Ramos (cell line): ENCODE measurements at regions not wholly inside any gene's neighbourhood (a gene's known extent, or its start where the extent isn't known, plus 50 kb on each side); places are given as distances from the start of the nearest gene placed in this dataset.
"Not testable (repeated sequence)": the region's sequence is repeated elsewhere in the genome, so short reads cannot be mapped to it uniquely, and the experiment has no call there.

ENCODE experiments used
- in situ Hi-C: fragments of 300-500 bp; cut with MboI; formaldehyde crosslinking; loops from one replicate; pipeline ENCODE4 v1.14.3; 2022; ENCODE audit warnings: low sequenced_read_pairs; ENCODE audit not compliant: unreplicated experiment

DNA sequence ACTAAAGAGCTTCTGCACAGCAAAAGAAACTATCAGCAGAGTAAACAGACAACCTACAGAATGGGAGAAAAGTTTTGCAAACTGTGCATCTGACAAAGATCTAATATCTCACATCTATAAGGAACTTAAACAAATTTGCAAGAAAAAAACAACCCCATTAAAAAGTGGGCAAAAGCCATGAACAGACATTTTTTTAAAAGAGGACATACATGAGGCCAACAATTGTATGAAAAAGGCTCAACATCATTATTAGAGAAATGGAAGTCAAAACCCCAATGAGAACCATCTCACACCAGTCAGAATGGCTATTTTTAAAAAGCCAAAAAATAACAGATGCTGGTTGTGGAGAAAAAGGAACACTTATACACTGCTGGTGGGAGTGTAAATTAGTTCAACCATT, 483.8 kb downstream of the ADCYAP1 start:
- in situ Hi-C loops: not testable (repeated sequence)

DNA sequence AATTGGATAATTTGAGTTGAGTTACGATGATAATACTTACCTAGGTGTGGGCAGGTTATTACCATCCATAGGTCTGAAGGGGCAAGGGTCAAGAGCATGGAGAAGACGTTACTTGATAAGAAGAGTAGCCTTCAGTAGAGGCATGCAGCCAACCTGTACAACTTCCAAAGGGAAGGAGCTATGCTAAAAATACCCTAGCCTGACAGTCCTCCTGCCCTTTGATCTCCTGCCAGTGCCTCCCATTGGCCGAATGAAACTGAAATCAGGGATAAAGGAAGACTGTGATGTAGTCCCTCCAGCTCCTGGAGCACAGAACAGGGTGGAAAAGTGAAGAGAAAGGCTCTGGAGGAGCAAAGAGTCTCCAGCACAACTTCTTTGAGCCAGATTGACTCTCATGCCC, 487.4 kb downstream of the ADCYAP1 start:
- in situ Hi-C loops: no loop called here

DNA sequence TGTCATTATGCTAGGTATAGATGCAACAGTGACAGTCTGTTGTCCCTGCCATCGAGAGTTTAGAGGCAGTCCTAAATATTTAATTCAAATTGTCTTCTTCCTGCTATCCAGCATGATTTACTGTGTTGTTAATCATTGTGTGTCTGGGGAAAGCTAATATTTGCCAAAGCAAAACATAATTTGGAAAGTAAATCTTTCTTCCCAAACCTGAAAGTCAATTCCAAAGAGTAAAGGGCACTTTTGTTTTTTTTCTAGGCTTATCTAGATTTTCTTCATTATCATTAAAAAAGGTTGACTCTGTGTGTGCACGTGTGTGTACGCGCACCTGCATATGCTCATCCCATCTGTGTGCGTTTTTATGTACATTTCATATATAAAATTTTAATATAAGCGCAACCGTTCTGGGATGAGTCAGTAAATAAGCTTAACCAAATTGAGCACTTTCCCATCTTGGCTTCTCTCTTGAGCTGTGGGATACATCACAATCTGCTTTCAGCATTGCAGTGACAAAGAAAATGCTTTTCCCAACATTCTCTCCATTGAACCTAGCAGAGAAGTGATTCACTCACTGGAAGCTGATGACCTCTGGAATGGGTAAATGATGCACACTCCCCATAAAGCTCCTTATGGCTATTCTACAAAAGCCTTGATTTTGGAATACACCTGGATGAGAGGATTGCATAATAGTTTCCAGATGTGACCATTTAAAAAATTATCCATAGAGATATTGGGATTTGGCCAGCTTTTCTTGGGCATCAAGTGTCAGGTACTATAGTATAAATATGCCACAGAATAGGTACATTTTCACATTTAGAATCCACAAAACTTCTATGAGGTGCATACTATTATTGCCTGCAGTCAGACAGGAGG, 488.4 kb downstream of the ADCYAP1 start:
- in situ Hi-C loops: no loop called here

DNA sequence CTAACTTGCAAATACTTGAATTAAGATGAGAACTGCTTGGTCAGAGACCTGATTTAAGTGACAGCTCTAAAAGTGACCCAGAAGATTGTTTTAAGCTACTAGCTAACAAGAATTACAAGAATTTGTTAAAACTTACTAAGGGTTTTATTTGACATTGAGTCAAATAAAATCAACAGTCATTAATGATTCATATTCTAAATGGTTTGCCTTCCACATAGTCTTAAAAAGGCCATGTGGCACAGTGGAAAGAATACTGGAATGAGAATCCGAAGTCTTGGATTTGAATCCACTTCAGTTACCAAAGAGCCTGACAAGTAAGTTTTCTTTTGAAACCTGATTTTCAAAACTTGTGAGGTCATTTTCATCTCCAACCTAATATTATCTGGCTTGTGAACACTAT, 489.3 kb downstream of the ADCYAP1 start:
- in situ Hi-C loops: no loop called here

DNA sequence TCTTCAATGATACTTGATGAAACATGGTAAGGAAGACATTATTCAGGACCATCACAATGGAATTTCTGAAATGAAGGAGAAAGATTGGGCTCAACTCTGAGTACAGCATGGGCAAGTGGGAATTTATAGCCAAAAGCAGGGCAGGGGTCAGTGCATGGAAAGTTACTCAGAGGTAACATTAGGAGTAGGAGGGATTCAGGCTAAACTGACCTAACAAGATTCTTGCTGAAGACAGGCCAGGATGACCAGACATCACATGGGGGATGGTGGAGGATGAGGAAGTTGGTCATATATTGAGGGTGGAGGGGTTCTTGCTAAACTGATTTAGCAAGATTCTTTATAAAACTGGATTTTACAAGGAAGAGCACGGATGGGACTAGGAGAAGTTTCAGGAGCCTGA, 489.8 kb downstream of the ADCYAP1 start:
- in situ Hi-C loops: no loop called here

DNA sequence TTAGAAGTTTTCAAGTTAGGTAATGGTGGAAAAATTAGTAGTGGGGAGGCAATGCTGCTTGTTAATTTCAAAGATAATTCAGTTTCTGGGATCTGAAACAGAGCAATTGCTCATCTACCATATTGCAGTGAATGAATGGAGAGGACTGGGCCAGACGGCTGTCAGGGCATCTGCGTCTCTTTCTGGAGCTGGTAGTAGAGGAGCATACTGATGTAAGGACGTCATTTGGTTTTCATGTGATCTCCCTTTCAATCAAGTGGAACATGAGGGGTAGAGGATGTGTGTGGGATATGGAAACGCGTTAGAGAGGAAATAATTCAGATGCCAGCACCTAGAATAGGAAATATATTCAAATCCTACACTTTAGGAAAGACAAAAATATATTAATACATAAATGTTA, 490.3 kb downstream of the ADCYAP1 start:
- in situ Hi-C loops: no loop called here

DNA sequence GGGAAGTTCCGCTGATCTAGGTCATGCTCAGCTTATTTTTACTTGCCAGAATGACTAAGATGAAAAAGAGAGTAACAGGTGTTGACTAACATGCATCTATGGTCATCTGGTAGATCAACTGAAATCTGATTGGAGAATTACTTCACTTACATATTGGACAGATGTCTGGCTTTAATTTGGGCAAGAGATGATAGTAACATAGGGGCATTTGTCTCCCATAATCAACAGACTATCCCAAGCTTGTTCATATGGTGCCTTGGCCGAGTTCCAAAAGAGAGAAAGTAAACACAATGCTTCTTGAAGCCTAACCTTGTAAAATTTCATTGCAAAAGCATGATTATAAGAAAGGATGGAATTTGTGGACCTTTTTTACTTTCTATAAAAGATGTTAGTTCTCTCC, 503.7 kb downstream of the ADCYAP1 start:
- in situ Hi-C loops: no loop called here

DNA sequence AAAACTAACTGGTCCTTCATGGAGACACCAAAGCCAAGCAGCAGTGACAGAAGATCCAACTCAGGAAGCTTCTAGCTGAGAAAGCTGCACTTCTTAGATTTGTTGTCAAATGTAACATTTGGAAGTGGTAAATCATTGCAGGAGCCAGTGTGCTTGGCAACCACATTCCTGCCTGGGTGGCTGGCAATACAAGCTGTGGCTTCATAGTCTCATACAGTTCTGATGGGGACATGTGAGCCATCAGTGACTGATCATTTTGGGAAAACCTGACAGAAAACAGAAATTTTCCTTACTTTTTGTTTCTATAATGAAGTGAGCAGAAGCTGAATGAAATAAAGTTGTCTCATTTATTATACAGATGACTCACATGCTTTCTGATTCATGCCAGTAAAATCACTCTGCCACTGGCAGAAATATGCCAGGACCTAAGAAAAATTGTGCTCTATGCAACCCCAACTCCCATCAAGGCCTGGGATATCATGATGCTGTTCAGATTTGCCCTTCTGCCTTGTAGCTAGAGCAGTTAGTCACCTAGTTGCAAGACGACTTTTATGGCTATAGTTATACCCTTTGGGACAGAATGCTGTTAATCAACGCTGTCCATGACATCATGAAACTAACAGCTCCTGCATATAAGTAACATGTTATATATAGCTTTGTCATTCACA, 508.1 kb downstream of the ADCYAP1 start:
- in situ Hi-C loops: no loop called here

DNA sequence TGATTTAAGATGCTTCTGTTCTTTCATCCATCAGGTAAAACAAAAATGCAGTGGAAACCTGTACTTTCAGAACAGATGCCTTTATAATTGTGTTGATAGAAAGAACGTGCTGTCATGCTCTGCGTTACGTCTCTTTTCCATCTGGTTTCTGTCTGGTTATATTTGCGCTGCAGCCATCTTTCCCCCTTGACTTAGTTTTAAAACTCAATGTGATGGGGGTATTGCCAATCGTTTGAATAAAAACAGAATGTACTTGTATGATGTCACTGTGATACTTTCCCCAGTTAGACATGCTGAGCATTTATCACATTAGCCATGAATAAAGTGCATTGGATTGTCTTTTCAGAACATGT, 508.6 kb downstream of the ADCYAP1 start:
- in situ Hi-C loops: no loop called here

DNA sequence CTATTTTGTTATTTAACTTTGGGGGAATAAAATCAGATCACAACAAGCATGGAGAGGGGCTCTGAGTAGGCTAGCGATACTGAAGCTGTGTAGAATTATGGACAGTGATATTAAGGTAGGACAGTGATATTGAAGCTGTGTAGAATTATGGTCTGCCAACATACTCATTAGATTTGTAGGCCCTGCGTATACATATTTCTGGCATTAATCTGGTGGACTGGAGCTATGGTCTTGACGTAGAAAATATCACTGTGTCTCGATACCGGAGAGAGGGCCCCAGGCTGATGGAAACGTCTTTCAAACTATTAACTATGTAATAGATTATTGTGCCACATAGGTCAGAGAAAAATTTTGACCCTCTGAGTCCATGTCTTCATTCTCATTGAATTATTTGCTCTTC, 511.4 kb downstream of the ADCYAP1 start:
- in situ Hi-C loops: no loop called here

DNA sequence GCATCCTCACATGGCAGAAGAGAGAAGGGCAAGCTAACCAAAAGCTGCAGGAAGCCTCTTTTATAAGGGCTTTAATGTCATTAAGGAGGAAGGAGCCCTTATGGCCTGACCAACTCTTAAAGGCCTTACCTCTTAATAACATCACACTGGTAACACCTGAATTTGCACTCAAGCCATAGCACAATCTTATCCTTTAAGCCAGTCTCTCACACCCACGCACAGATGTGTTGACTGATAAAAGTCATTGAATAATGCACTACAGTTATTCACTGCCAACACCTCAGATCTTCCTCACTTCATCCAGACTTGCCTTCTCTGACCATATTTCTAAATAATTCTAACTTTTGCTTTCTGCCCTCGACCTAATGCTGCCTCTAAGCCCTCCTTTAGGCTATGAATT, 516.8 kb downstream of the ADCYAP1 start:
- in situ Hi-C loops: no loop called here

DNA sequence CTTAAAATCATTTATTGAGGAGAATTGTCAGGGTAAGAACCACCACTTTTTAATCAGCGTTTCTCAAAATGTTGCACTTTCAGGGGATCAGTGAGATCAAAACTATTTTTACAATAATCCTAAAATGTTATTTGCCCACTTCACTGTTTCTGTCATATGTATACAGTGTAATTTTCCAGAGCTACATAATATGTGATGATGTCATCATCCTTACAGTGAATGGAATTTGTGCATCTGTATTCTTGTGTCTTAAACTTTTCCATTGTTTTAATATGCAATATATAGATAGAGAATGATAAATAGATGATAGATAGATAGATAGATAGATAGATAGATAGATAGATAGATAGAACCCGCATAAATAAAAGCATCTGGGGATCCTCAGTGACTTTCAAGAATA, 518.0 kb downstream of the ADCYAP1 start:
- in situ Hi-C loops: no loop called here

DNA sequence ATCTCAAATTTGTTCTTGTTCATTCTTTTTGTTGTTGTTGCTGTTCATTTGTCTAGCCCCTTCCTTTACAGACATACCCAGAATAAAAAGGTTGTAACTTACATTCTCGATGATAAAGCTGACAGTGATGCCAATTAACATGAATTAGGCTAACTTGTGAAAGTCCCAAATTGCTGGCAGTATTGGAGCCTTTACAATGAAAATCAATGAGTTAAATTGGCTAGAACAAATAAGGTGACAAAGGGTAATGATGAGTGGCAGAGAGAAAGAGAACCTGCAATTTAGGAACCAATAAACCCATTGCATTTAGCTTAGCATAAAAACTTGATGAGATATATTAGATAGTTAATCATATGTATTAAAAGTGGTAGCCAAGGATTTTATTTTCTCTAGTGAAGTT, 521.0 kb downstream of the ADCYAP1 start:
- in situ Hi-C loops: no loop called here

DNA sequence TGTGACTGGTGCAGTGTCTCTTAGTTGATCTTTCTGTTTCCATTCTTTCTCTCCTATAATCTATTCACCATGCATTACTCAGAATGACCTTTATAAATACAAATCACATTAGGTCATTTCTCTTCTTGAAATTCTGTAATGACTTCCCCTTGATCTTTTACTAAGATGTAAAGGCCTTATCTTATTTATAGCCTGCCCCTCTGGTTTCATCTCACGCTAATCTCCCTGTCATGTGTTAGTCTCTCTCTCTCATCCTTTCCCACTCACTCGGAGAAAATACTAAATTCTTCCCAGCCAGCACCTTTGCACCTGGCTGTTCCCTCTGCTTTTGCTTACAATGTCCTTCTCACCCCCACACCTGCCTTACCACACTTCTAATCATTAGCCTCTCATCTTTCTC, 530.8 kb downstream of the ADCYAP1 start:
- in situ Hi-C loops: no loop called here

DNA sequence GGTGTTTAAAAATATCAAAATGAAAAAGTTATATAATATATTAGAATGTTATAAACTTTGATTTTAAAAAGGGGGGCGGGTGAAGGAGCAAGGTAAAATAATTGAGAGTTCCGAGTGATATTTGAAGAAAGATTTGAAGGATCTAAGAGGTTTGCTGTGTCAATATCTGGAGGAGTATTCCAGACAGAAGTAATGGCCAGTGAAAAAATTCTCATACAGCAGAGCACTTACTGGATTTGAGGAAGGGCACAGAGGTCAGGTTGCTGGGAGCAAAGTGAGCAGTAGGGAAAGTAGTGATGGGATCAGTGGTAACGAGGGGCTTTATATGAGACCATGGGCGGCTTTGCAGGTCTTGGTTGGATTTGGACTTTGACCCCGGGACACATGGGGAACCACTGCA, 531.5 kb downstream of the ADCYAP1 start:
- in situ Hi-C loops: no loop called here

DNA sequence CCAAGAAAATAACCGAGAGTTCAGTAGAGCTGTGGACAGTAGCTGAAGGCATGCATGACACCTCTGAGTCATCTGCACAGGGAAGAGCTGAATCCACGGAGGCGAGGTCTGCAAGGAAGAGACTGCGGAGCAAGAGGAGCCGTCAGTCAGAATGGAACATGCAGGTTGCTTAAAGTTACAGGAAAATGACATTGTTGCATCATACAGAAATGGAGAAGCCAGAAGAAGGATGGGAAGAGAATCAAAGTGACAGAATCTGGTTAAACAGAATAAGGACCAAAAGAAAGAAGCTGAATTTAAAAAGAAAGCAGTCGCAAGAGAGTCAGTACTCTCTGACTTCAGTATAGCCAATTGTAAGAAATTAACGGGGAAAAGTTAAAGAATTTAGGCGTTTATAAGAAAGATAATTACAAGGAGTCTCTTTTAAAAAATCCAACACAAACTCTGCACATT, 533.8 kb downstream of the ADCYAP1 start:
- in situ Hi-C loops: no loop called here

DNA sequence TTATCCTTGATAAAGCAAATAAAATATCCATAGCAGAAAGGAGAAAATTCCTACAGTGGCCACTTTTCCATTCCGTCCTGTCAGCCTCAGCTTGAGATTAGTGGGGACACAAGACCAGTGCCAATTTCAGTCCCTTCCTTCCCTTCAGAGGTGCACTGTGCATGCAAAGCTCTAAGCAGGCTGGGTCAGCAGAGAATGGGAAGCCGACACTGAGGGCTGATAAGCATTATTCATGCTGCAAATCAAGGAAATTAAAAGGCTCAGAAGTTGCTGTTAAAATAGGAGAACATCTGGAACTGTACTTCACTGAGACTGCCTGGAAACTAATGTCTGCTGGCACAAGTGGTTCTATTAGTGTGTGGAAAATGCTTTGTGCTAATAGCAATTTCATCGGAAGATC, 534.3 kb downstream of the ADCYAP1 start:
- in situ Hi-C loops: no loop called here

DNA sequence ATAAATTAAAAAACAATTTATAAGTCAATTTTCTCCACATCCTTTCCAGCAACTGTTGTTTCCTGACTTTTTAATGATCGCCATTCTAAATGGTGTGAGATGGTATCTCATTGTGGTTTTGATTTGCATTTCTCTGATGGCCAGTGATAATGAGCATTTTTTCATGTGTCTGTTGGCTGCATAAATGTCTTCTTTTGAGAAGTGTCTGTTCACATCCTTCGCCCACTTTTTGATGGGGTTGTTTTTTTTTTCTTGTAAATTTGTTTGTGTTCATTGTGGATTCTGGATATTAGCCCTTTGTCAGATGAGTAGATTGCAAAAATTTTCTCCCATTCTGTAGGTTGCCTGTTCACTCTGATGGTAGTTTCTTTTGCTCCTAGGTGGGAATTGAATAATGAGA, 539.4 kb downstream of the ADCYAP1 start:
- in situ Hi-C loops: not testable (repeated sequence)

DNA sequence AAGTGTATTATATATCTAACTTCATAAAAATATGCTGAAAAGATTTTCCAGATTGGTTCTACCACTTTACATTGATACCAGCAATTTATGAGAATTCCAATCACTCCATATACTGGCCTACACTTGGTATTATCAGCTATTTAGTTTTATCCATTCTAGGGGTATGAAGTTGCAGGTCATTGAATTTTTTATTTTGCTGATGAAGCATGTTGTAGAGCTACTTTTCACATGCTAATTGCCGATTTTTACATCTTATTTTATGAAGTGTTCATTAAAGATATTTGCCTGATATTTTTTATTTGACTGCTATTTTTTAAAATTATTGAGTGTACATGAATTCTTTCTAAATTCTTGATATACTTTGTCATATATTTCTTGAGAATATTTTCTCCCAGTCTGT, 542.1 kb downstream of the ADCYAP1 start:
- in situ Hi-C loops: no loop called here

DNA sequence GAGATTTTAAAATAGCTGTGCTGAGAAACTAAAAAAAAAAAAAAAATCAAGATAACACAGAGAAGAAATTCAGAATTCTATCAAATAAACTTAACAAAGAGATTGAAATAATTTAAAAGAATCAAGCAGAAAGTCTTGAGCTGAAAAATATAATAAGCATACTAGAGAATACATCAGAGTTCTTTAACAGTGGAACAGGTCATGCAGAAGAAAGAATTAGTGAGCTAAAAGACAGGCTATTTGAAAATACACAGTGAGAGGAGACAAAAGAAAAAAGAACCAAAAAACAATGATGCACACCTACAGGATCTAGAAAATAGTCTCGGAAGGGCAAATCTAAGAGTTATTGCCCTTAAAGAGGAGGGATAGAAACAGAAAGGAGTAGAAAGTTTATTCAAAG, 548.1 kb downstream of the ADCYAP1 start:
- in situ Hi-C loops: no loop called here

DNA sequence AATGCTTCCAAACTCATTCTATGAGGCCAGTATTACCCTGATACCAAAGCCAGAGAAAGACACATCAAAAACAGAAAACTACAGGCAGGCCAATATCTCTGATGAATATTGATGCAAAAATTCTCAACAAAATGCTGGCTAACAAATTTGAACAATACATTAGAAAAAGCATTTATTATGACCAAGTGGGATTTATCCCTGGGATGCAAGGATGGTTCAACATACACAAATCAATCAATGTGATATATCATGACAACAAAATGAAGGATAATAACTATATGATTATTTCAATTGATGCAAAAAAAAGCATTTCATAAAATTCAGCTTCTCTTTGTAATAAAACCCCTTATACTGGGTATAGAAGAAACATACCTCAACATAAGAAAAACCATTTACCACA, 550.9 kb downstream of the ADCYAP1 start:
- in situ Hi-C loops: no loop called here

DNA sequence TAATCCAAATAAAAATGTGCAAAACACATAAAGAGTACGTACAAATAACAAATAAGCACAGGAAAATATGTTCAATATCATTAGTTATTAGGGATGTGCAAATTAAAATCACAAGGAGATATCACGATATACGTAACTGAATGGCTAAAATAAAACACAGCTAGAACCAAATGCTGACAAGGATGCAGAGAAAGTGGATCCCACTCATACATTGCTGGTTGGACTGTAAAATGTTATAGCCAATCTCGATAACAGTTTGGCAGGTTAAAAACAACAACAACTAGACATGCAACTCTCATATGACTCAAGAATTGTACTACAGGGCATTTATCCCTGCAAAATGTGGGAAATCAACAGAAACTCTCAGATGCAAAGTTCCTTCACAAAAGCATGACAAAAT, 553.9 kb downstream of the ADCYAP1 start:
- in situ Hi-C loops: no loop called here
